GM13976 (cell line): ENCODE measurements at regions not wholly inside any gene's neighbourhood (a gene's known extent, or its start where the extent isn't known, plus 50 kb on each side); places are given as distances from the start of the nearest gene placed in this dataset.

ENCODE experiments used
- DNase-seq: peaks from one replicate; pipeline ENCODE4 v3.0.0; 2012; ENCODE audit warnings: low spot score
- in situ Hi-C: fragments of 300-500 bp; cut with MboI; formaldehyde crosslinking; loops from one replicate; pipeline ENCODE4 v1.12.0; 2022; ENCODE audit warnings: low sequenced_read_pairs, mixed read lengths, inconsistent platforms; ENCODE audit not compliant: unreplicated experiment
- TF ChIP-seq, protein P1 (sequence below): IDR thresholded peaks from 2 replicates; pipeline ENCODE4 v1.5.1; 2012; ENCODE audit warnings: borderline replicate concordance, mild to moderate bottlenecking; ENCODE audit not compliant: insufficient read depth; ENCODE audit errors: extremely low read depth, missing control alignments, control extremely low read depth

DNA sequence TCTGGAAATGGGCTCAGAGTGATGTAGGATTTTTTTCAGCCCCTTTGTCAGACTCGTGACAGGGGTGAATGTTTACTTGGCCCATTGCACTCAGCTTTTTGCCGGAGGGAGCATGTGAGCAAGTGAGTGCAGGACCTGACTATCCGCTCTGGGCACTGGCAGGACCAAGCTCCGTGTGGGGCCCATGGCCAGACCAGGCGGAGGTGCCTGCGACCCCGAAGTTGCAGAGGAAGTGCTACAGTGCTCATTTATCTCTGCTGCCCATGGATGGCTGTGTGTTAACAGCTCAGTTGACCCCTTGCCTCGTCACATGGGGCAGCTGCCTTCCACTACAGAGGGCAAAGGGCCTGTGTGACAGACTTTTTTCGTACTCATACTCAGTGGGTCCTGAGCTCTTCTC lies 744.3 kb downstream of the IRX1 start:
- in situ Hi-C loops: no loop called here
- TF ChIP-seq, protein P1, sequence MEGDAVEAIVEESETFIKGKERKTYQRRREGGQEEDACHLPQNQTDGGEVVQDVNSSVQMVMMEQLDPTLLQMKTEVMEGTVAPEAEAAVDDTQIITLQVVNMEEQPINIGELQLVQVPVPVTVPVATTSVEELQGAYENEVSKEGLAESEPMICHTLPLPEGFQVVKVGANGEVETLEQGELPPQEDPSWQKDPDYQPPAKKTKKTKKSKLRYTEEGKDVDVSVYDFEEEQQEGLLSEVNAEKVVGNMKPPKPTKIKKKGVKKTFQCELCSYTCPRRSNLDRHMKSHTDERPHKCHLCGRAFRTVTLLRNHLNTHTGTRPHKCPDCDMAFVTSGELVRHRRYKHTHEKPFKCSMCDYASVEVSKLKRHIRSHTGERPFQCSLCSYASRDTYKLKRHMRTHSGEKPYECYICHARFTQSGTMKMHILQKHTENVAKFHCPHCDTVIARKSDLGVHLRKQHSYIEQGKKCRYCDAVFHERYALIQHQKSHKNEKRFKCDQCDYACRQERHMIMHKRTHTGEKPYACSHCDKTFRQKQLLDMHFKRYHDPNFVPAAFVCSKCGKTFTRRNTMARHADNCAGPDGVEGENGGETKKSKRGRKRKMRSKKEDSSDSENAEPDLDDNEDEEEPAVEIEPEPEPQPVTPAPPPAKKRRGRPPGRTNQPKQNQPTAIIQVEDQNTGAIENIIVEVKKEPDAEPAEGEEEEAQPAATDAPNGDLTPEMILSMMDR: no peak
- DNase-seq: no peak

GRCh38 chr5:4345850-4346249 lies 750.2 kb downstream of the IRX1 start:
- in situ Hi-C loops: no loop called here
- DNase-seq: no peak
- TF ChIP-seq, protein P1: no peak

DNA sequence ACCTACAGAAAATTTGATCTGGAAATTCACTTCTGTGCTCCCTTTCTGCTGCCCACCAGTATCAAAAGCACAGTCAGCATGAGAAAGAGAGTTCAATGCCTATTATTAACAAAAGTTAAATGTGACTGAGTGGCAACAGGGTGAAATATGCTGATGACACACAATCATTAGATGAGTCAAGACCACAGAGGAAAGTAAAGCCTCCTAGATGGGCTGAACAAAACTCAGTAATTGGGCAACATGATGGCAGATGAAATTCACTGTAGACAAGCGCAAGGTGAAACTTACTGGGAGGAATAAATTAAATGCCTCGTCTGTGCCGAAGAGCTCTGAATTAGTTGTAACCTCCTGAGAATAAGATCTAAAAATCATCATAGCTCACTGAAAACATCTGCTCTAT lies 752.8 kb downstream of the IRX1 start:
- TF ChIP-seq, protein P1: no peak
- in situ Hi-C loops: no loop called here
- DNase-seq: no peak

DNA sequence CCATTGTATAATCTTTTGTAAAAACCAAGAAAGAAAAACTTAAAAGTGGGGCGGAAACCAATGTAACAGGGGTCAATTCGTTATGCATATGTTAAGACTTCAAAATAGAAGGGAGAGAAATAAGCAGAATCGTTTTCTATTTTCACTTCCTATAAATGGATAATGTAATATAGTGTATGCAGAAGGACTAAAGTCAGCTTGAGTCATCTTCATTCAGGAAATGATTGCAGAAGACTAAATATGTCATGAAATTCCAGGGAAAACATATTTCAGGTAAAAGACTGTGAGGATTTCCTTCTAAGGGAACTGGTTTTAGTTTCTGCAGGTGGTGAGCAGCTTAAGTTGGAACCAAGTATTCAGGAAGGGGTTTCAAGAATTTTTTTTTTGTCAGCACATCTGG lies 753.3 kb downstream of the IRX1 start:
- DNase-seq: no peak
- in situ Hi-C loops: no loop called here
- TF ChIP-seq, protein P1: no peak

GRCh38 chr5:4356201-4356600 lies 760.6 kb downstream of the IRX1 start:
- DNase-seq: no peak
- in situ Hi-C loops: no loop called here
- TF ChIP-seq, protein P1: no peak

DNA sequence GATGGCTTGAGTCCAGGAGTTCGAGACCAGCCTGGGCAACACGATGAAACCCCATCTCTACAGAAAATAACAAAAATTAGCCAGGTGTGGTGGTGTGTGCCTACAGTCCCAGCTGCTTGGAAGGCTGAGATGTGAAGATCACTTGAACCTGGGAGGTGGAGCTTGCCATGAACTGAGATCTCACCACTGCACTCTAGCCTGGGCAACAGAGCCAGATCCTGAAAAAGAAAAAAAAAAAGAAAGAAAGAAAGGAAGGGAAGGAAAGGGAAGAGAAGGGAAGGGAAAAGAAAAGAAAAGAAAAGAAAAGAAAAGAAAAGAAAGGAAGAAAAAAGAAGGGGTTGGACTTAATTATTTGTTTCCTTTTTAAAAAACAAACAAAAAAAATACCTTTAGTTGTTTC lies 764.2 kb downstream of the IRX1 start:
- in situ Hi-C loops: no loop called here
- DNase-seq: no peak
- TF ChIP-seq, protein P1: no peak

GRCh38 chr5:4361753-4362152 lies 766.1 kb downstream of the IRX1 start:
- TF ChIP-seq, protein P1: no peak
- DNase-seq: no peak
- in situ Hi-C loops: no loop called here
